NCI-H1105 treated with DMSO at 0.1 percent for 48 hours (cell line): ENCODE measurements at regions not wholly inside any gene's neighbourhood (a gene's known extent, or its start where the extent isn't known, plus 50 kb on each side); places are given as distances from the start of the nearest gene placed in this dataset.

Experiments
- DNase-seq: peaks from one replicate; lab custom pipeline; 2025; lab: John Stamatoyannopoulos, UW

GRCh38 chr10:36170943-36171501 is 528.9 kb upstream of the FZD8 start:
- no peak for DNase-seq

GRCh38 chr10:36170142-36170719 is 528.1 kb upstream of the FZD8 start:
- DNase-seq: no peak

- no peak for DNase-seq
These were observed 526.7 kb upstream of the FZD8 start for GRCh38 chr10:36168777-36169176.

GRCh38 chr10:36164556-36165504 is 522.7 kb upstream of the FZD8 start:
- DNase-seq: no peak

GRCh38 chr10:36163827-36164226 is 521.7 kb upstream of the FZD8 start:
- DNase-seq: no peak

GRCh38 chr10:36157486-36157885 is 515.4 kb upstream of the FZD8 start:
- no peak for DNase-seq

GRCh38 chr10:36148207-36148606 is 506.1 kb upstream of the FZD8 start:
- no peak for DNase-seq

GRCh38 chr10:36147529-36147928 is 505.4 kb upstream of the FZD8 start:
- DNase-seq: no peak

- no peak for DNase-seq
These were observed 499.9 kb upstream of the FZD8 start for GRCh38 chr10:36141856-36142560.

- no peak for DNase-seq
These were observed 487.0 kb upstream of the FZD8 start for GRCh38 chr10:36129051-36129450.

- DNase-seq: no peak
These were observed 484.0 kb upstream of the FZD8 start for GRCh38 chr10:36126076-36126475.

GRCh38 chr10:36119455-36119854 is 477.4 kb upstream of the FZD8 start:
- no peak for DNase-seq

- DNase-seq: no peak
These were observed 476.2 kb upstream of the FZD8 start for GRCh38 chr10:36118314-36118713.

- DNase-seq: no peak
These were observed 475.8 kb upstream of the FZD8 start for GRCh38 chr10:36117890-36118289.

- DNase-seq: no peak
These were observed 475.1 kb upstream of the FZD8 start for GRCh38 chr10:36117231-36117630.

GRCh38 chr10:36116731-36117130 is 474.6 kb upstream of the FZD8 start:
- no peak for DNase-seq

GRCh38 chr10:36116040-36116439 is 473.9 kb upstream of the FZD8 start:
- no peak for DNase-seq

- DNase-seq: no peak
These were observed 473.3 kb upstream of the FZD8 start for GRCh38 chr10:36115364-36115763.

GRCh38 chr10:36114913-36115312 is 472.8 kb upstream of the FZD8 start:
- no peak for DNase-seq

- no peak for DNase-seq
These were observed 472.0 kb upstream of the FZD8 start for GRCh38 chr10:36114141-36114540.

- DNase-seq: no peak
These were observed 469.6 kb upstream of the FZD8 start for GRCh38 chr10:36111676-36112075.

GRCh38 chr10:36110097-36110496 is 468.0 kb upstream of the FZD8 start:
- no peak for DNase-seq
